HG03571 (cell line): ENCODE measurements at regions not wholly inside any gene's neighbourhood (a gene's known extent, or its start where the extent isn't known, plus 50 kb on each side); places are given as distances from the start of the nearest gene placed in this dataset.

ENCODE experiments used
- ATAC-seq: cut with Tn5 transposase; IDR thresholded peaks from one replicate; pipeline ENCODE4 v1.9.1; 2021; ENCODE audit not compliant: unreplicated experiment

- ATAC-seq = no peak
Measured at GRCh38 chr2:19749507-19749836, 152.3 kb downstream of the TTC32 start.

GRCh38 chr2:19748711-19749506 lies 152.9 kb downstream of the TTC32 start:
- ATAC-seq = no peak

GRCh38 chr2:19748073-19748375 lies 153.8 kb downstream of the TTC32 start:
- ATAC-seq = no peak

GRCh38 chr2:19747310-19748072 lies 154.3 kb downstream of the TTC32 start:
- no peak for ATAC-seq

- ATAC-seq = no peak
Measured at GRCh38 chr2:19746611-19747309, 155.0 kb downstream of the TTC32 start.

- no peak for ATAC-seq
Measured at GRCh38 chr2:19746137-19746600, 155.6 kb downstream of the TTC32 start.

- no peak for ATAC-seq
Measured at GRCh38 chr2:19745318-19746136, 156.3 kb downstream of the TTC32 start.

GRCh38 chr2:19744456-19745199 lies 157.2 kb downstream of the TTC32 start:
- ATAC-seq = no peak

- ATAC-seq = no peak
Measured at GRCh38 chr2:19743641-19744040, 158.1 kb downstream of the TTC32 start.

- no peak for ATAC-seq
Measured at GRCh38 chr2:19742872-19743271, 158.9 kb downstream of the TTC32 start.

- no peak for ATAC-seq
Measured at GRCh38 chr2:19739256-19739655, 162.5 kb downstream of the TTC32 start.

GRCh38 chr2:19738707-19739106 lies 163.1 kb downstream of the TTC32 start:
- no peak for ATAC-seq

- no peak for ATAC-seq
Measured at GRCh38 chr2:19736191-19736831, 165.5 kb downstream of the TTC32 start.

GRCh38 chr2:19733951-19734425 lies 167.8 kb downstream of the TTC32 start:
- no peak for ATAC-seq

GRCh38 chr2:19733390-19733789 lies 168.4 kb downstream of the TTC32 start:
- no peak for ATAC-seq

GRCh38 chr2:19732255-19732654 lies 169.5 kb downstream of the TTC32 start:
- no peak for ATAC-seq

- no peak for ATAC-seq
Measured at GRCh38 chr2:19731515-19731914, 170.3 kb downstream of the TTC32 start.

GRCh38 chr2:19731037-19731436 lies 170.7 kb downstream of the TTC32 start:
- ATAC-seq = no peak

GRCh38 chr2:19728125-19728524 lies 173.7 kb downstream of the TTC32 start:
- ATAC-seq = no peak

- ATAC-seq = no peak
Measured at GRCh38 chr2:19725392-19725791, 176.4 kb downstream of the TTC32 start.
